Adrenal gland (tissue), 9 donors: ENCODE measurements at regions not wholly inside any gene's neighbourhood (a gene's known extent, or its start where the extent isn't known, plus 50 kb on each side); places are given as distances from the start of the nearest gene placed in this dataset.

Experiments used
- DNase-seq, 7 donors: peaks; one replicate each; pipeline ENCODE4 v3.0.0-alpha.2; 2019 to 2020
- H3K27ac ChIP-seq, 5 donors: fragments of 200-600 bp; sonication (generic) in 4 of 5; 1 replicate in 3 of 5; 2 replicates in 2 of 5; pipeline versions ENCODE4 v1.5.1 to v1.8.0; 2016 to 2020; ENCODE audit warnings: mild to moderate bottlenecking in 1 of 5
- H3K27me3 ChIP-seq: fragments of 200-600 bp; 2 replicates; pipeline ENCODE4 v1.8.0; 2021
- H3K36me3 ChIP-seq, 2 donors: fragments of 200-600 bp; replicated peaks in 1 of 2; 1 replicate in 1 of 2; 2 replicates in 1 of 2; pipeline versions ENCODE4 v1.5.1 to v1.8.0; 2018 to 2022
- H3K4me1 ChIP-seq, 2 donors: fragments of 200-600 bp; replicated peaks in 1 of 2; 1 replicate in 1 of 2; 2 replicates in 1 of 2; pipeline versions ENCODE4 v1.5.1 to v1.8.0; 2018 to 2021
- H3K4me3 ChIP-seq, 4 donors: fragments of 200-600 bp; sonication (generic) in 3 of 4; one replicate each; pipeline ENCODE4 v1.5.1; 2016 to 2018
- H3K9me3 ChIP-seq, 3 donors: fragments of 200-600 bp; sonication (generic) in 1 of 3; replicated peaks in 1 of 3; 1 replicate in 2 of 3; 2 replicates in 1 of 3; pipeline versions ENCODE4 v1.5.1 to v1.8.0; 2016 to 2021
- CTCF ChIP-seq, 6 experiments: fragments of 450-650 bp in 4 of 6; fragments of 200-600 bp in 2 of 6; sonication (generic) in 1 of 6; IDR thresholded peaks; 1 replicate in 5 of 6; 2 replicates in 1 of 6; pipeline versions ENCODE4 v1.5.1 to v1.8.0; 2016 to 2021; ENCODE audit warnings: antibody characterized with exemption in 6 of 6, mild to moderate bottlenecking in 2 of 6, moderate library complexity in 1 of 6
- POLR2A ChIP-seq, 2 donors: fragments of 450-650 bp; IDR thresholded peaks; one replicate each; pipeline ENCODE4 v1.6.1; 2017; ENCODE audit warnings: antibody characterized with exemption in 2 of 2, mild to moderate bottlenecking in 2 of 2, moderate library complexity in 1 of 2
- WGBS, 4 donors: extraction: QIAGEN DNeasy Blood & Tissue Kit in 2 of 4; methylation state at CpG; one replicate each; pipeline versions ENCODE4 v1.1.5 to v1.1.7; 2013 to 2017; 5-methylcytosine and 5-hydroxymethylcytosine counted together
- intact Hi-C, 2 donors: fragments of 100-400 bp; cut with DNase I; formaldehyde crosslinking; loops; one replicate each; pipeline versions ENCODE4 v1.14.1 to v1.15.0; 2022 to 2023
- donor health status: healthy with polysubstance abuse.
- donor health status: Bipolar disorder and iron deficiency.
- donor health status: DM: yes; HTN: yes; CAD: no.
- donor health status: DM: no; HTN: no; CAD: no.
- donor health status: DM: no; HTN: no; CAD: no.

GRCh38 chr18:28651298-28651697, 474.4 kb upstream of the CDH2 start:
- Histone ChIP-seq H3K27ac (no peak overlapping the region), H3K36me3 (no peaks in the 10 kb centered on the region), H3K4me1 (no peaks in the 10 kb centered on the region), H3K27me3 (no peaks in the 10 kb centered on the region), H3K4me3 (no peak overlapping the region), H3K9me3 (no peaks in the 10 kb centered on the region)
- intact Hi-C loops, result no loop called here
- DNase-seq, result no peak
- no peak for TF ChIP-seq POLR2A (IDR thresholded peaks at IDR 0.05)
- TF ChIP-seq CTCF (IDR thresholded peaks at IDR 0.05), result no peak
- WGBS, 4 donors, result 78 to 87% (median 84%) methylated on average over 12 of the region's 12 CpGs

- H3K27ac ChIP-seq, result no peak overlapping the region
- H3K36me3 ChIP-seq, result no peaks in the 10 kb centered on the region
- H3K27me3 ChIP-seq, result no peaks in the 10 kb centered on the region
- TF ChIP-seq CTCF (IDR thresholded peaks at IDR 0.05), result no peak
- TF ChIP-seq POLR2A (IDR thresholded peaks at IDR 0.05), result no peak
- H3K4me3 ChIP-seq, result no peak overlapping the region
- DNase-seq, result no peak
- H3K4me1 ChIP-seq, result no peaks in the 10 kb centered on the region
- no peaks in the 10 kb centered on the region for H3K9me3 ChIP-seq
- WGBS, 4 donors, result 42 to 56% (median 50%) methylated on average over 2 of the region's 2 CpGs
- intact Hi-C loops, result no loop called here
Measured at GRCh38 chr18:28650860-28651259, 473.9 kb upstream of the CDH2 start.

- Histone ChIP-seq H3K4me3 (no peak overlapping the region), H3K27me3 (no peaks in the 10 kb centered on the region), H3K4me1 (no peaks in the 10 kb centered on the region), H3K27ac (no peak overlapping the region), H3K9me3 (no peaks in the 10 kb centered on the region), H3K36me3 (no peaks in the 10 kb centered on the region)
- TF ChIP-seq POLR2A (IDR thresholded peaks at IDR 0.05) (no peak), CTCF (IDR thresholded peaks at IDR 0.05) (no peak)
- 69 to 71% (median 70%) methylated on average over 3 of the region's 3 CpGs for WGBS, 4 donors
- intact Hi-C loops, result no loop called here
- DNase-seq, result no peak
Measured at GRCh38 chr18:28647961-28648360, 471.0 kb upstream of the CDH2 start.

- Histone ChIP-seq H3K27ac (no peak overlapping the region), H3K36me3 (no peaks in the 10 kb centered on the region), H3K9me3 (no peaks in the 10 kb centered on the region), H3K4me3 (no peak overlapping the region), H3K4me1 (no peaks in the 10 kb centered on the region), H3K27me3 (no peaks in the 10 kb centered on the region)
- TF ChIP-seq CTCF (IDR thresholded peaks at IDR 0.05), result no peak
- TF ChIP-seq POLR2A (IDR thresholded peaks at IDR 0.05), result no peak
- DNase-seq, result no peak
- 68 to 81% (median 72%) methylated on average over 2 of the region's 2 CpGs for WGBS, 4 donors
- intact Hi-C loops, result no loop called here
Measured at GRCh38 chr18:28637897-28638296, 461.0 kb upstream of the CDH2 start.
